ENCODE measurements at regions not wholly inside any gene's neighbourhood (a gene's known extent, or its start where the extent isn't known, plus 50 kb on each side); places are given as distances from the start of the nearest gene placed in this dataset.
"Not testable (repeated sequence)": the region's sequence is repeated elsewhere in the genome, so short reads cannot be mapped to it uniquely, and the experiment has no call there.

- DNase-seq = not testable (repeated sequence)
Observed at GRCh38 chr16:21535201-21535600, 64.2 kb upstream of the METTL9 start.

- DNase-seq = not testable (repeated sequence)
Observed at GRCh38 chr16:21536740-21537139, 62.6 kb upstream of the METTL9 start.

DNA sequence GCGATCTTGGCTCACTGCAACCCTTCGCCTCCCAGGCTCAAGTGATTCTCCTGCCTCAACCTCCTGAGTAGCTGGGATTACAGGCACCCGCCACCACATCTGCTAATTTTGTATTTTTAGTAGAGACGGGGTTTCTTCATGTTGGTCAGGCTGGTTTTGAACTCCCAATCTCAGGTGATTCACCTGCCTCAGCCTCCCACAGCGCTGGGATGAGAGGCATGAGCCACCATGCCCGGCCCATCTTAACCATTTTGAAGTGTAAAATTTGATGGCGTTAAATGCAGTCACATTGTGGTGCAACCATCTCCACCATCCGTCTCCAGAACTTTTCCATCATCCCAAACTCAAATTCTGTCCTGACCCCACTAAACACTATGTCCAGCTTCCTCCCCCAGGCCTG is 61.8 kb upstream of the METTL9 start:
- not testable (repeated sequence) for DNase-seq

GRCh38 chr16:21539107-21539618 is 60.2 kb upstream of the METTL9 start:
- not testable (repeated sequence) for DNase-seq

DNA sequence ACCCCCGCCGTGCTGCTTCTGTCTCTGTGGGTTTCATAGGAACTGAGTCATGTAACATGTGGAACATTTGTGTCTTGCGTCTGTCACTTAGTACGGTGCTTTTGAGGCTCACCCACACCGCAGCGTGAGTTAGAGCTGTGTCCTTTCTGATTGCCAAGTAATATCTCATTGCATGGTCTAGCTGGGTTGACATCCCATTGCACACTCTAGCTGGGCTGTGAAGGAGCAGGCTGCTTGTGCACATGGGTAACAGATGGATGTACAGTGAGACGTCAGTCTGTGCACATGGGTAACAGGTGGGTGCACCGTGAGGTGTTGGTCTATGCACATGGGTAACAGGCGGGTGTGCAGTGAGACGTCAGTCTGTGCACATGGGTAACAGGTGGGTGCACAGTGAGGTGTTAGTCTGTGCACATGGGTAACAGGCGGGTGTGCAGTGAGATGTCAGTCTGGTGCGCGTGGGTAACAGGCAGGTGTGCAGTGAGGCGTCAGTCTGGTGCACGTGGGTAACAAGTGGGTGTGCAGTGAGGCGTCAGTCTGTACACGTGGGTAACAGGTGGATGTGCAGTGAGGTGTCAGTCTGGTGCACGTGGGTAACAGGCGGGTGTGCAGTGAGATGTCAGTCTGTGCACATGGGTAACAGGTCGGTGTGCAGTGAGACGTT is 58.5 kb upstream of the METTL9 start:
- not testable (repeated sequence) for DNase-seq

- not testable (repeated sequence) for DNase-seq
Observed at GRCh38 chr16:21541611-21542051, 57.7 kb upstream of the METTL9 start.

- DNase-seq = not testable (repeated sequence)
Observed at GRCh38 chr16:21542075-21542474, 57.3 kb upstream of the METTL9 start.

- DNase-seq = not testable (repeated sequence)
Observed at GRCh38 chr16:21542491-21543124, 56.8 kb upstream of the METTL9 start.

DNA sequence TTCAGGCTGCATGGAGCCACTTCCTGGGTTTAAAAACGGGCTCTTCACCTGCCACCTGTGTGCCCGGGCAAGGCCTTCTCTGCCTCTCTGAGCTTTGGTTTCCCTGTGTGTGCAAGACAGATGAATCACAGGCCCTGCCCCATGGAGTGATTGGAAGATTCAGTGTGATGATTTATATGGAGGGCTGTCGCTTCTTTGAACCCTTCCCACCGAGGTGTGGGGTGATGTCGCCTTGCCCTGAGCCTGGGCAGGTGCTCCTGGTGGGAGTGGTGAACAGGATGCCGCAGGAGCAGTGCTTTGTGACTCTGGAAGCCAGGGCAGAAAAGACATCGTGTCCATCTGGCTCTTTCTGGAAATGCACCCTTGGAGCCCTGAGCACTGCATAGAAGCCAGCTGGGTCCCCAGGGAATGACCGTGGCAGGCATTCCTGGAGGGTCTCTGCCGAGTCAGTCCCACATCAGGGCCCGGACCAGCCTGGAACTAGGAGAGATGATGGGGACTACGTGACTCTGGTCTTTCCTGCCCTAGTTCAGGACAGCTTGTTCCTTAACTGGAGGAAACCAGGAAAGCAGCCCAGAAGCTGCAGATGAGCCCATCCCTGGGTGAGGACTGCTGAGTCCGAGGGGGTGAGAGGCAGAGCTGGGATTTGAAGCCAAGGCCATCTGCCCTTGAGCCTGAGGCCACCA is 56.1 kb upstream of the METTL9 start:
- DNase-seq = not testable (repeated sequence)

- not testable (repeated sequence) for DNase-seq
Observed at GRCh38 chr16:21545664-21546326, 53.6 kb upstream of the METTL9 start.

DNA sequence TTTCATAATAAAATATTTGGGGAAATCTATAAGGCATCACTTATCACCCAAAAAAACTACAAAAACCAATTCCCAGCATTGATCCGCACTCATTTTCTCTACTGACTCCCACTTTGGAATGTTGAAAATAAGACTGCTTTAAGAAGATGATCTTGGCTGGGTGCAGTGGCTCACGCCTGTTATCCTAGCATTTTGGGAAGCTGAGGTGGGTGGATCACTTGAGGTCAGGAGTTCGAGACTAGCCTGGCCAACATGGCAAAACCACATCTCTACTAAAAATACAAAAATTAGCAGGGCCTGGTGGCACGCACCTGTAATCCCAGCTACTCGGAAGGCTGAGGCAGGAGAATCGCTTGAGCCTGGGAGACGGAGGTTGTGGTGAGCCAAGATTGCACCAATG is 50.0 kb upstream of the METTL9 start:
- not testable (repeated sequence) for DNase-seq
